MV-4-11 (cell line): ENCODE measurements at regions not wholly inside any gene's neighbourhood (a gene's known extent, or its start where the extent isn't known, plus 50 kb on each side); places are given as distances from the start of the nearest gene placed in this dataset.
A peak's percentile ranks its signal among the peaks of the same experiment; 100 is the strongest.

Experiments used
- DNase-seq: peaks from one replicate; lab custom pipeline; 2025; lab: John Stamatoyannopoulos, UW

- DNase-seq, result no peak
These were observed 595.7 kb upstream of the POU3F4 start for GRCh38 chrX:82912382-82912781.

- no peak for DNase-seq
These were observed 573.1 kb upstream of the POU3F4 start for GRCh38 chrX:82934980-82935379.

- DNase-seq, result no peak
These were observed 562.8 kb upstream of the POU3F4 start for GRCh38 chrX:82945332-82945731.

GRCh38 chrX:82961129-82961528 lies 547.0 kb upstream of the POU3F4 start:
- no peak for DNase-seq

GRCh38 chrX:82973646-82974045 lies 534.4 kb upstream of the POU3F4 start:
- no peak for DNase-seq

GRCh38 chrX:82998163-82998562 lies 509.9 kb upstream of the POU3F4 start:
- DNase-seq, result no peak

- no peak for DNase-seq
These were observed 504.1 kb upstream of the POU3F4 start for GRCh38 chrX:83004012-83004411.

- DNase-seq, result peak; percentile 0
These were observed 499.7 kb upstream of the POU3F4 start for GRCh38 chrX:83008415-83008814.

GRCh38 chrX:83019258-83019657 lies 488.8 kb upstream of the POU3F4 start:
- DNase-seq, result no peak

- peak; percentile 58 for DNase-seq
These were observed 486.1 kb upstream of the POU3F4 start for GRCh38 chrX:83022020-83022419.
